HG03439 (cell line): ENCODE measurements at regions not wholly inside any gene's neighbourhood (a gene's known extent, or its start where the extent isn't known, plus 50 kb on each side); places are given as distances from the start of the nearest gene placed in this dataset.

Source experiments
- ATAC-seq: cut with Tn5 transposase; IDR thresholded peaks from one replicate; pipeline ENCODE4 v1.9.1; 2021; ENCODE audit warnings: mild to moderate bottlenecking, moderate library complexity; ENCODE audit not compliant: unreplicated experiment

- no peak for ATAC-seq
These were observed 85.2 kb upstream of the PPARA start for GRCh38 chr22:46064966-46065666.

GRCh38 chr22:46065691-46066454, 84.5 kb upstream of the PPARA start:
- no peak for ATAC-seq

DNA sequence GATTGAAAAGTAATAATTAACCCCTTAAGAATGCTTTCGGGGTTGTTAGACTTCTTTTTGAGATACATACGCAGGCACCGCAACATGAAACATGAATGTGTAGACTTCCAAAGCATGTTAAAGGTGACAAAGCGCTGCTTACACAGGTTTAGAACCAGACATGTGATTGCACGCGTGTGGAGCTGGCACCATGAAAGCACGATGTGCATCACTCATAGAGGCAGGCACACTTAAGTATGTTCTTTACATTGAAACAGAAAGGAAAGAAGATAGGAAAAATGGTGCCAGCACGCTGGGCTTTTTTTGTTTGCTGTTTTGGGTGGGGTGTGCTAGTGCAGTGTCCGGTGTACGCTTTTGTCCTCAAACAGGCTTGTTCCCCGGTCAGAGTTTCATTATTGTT, 83.6 kb upstream of the PPARA start:
- no peak for ATAC-seq

GRCh38 chr22:46067159-46068111, 82.9 kb upstream of the PPARA start:
- ATAC-seq, result no peak

- ATAC-seq, result no peak
These were observed 82.1 kb upstream of the PPARA start for GRCh38 chr22:46068181-46068592.

GRCh38 chr22:46068593-46069491, 81.5 kb upstream of the PPARA start:
- no peak for ATAC-seq

DNA sequence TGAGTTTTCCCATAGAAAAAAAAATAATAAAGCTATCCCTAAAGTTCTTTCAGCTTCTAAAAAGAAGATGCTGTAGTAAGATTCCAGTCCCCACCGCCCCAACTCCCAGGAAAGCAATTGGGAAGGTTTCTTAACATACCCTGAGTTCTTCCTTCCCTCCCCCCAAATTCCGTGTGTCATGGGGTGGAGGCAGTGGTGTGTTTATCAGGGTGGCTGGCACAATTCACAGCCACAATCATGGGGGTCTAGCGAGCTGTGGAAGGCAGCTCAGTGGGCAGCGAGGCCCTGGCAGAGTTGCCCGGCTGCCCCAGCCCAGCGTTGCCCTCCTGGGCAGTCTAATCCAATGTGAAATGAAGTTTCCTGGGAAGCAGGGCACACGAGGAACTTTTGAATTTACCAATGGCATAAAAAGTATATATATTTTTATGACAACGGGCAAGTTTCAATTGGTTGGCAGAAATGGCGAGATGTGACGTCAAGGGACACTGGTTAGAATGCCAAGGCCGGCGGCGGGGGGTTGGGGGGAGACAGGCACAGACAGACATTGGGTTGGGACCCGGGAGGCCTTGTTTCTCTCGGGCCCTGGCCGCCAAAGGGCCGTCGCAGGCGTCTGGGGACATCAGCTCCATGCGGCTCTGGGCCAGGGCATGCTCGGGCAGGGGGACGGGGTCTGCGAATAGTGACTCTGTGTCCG, 80.7 kb upstream of the PPARA start:
- no peak for ATAC-seq

DNA sequence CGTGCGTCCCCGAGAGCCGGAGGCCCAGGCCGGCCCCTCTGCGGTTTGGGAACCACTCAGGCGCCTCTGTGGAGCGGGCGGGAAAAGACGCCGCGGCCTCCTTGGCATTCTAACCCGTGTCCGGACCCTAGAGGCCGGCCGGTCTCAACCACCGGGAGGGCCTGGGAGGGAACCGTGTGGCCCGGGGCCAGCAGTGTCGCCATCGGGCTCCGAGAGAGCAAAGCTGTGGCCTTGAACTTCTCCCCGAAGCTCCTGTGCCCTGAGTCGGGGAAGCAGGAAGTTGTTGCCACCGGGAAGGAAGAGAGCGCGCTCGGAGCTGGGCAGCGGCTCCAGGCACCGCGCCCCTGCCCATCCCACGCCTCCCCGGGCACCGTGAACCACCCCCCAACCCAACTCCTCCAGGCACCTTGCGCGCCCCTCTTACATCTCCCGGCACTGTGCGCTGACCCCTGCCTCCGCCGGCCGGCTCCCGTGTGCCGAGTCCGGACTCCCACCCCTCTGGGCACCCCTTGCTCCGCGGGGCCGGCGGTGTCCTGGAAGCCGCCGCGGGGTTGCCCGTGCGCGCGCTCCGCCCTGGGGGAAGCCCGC, 80.0 kb upstream of the PPARA start:
- ATAC-seq, result no peak

DNA sequence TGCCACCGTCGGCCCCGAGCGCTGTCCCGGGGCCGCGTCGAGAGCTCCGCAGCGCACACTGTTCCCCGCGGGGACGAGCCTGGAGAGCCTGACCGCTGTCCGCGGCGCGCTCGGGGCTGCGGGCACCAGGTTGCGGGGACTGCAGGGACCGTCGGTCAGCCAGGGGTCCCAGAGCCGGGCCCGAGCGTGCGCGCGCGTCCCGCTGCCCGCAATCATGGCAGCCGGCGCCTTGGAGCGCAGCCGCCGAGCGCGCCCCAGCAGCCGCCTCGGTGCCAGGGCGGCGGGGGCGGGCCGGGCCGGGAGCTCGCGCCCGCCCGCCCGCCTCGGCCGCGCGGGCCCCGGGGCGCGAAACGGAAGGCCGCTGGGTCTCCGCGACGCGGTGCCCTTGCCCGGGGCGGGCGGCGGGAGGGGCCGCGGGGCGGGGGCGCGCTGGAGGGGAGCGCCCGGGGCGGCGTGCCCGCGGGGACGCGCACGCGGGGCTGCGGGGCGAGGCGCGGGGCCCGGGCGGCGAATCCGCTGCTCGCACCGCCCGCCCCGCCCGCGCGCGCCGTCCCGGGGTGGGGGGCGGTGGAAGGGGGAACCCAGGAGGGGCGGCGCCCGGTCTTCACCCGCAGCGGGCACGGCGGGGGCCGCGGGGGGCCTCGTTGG, 79.4 kb upstream of the PPARA start:
- ATAC-seq, result peak; percentile 31

DNA sequence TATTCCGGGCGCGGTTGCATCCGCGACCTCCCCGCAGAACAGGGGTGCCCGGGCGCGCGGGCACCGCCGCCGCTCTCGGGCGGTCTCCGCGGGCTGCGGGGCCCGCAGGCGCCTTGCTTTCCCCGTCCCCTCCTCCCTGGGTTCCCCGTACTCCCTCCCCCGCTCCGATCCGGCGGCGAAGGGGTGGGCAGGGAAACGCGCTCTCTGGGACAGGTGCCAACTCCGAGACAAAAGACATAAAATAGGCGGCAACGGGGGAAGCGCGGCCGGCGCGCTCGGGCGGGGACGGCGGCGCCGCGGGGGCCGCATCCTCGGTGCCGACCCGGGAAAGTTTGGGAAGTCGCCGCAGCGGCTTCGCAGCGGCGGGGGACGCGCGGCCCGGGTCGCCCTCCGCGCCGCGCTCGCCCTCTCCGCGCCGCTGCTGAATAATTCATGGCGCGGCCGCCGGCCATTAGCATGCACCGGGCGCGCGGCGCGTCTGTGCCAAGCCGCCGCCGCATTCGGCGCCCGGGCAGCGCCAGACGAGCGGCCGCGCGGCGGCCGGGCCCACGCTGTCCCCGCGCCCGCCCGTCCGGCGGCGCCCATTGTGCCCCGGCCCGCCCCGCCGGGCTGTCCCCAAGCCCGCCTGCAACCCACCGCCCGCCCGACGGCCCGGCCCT, 78.7 kb upstream of the PPARA start:
- ATAC-seq, result peak; percentile 15

DNA sequence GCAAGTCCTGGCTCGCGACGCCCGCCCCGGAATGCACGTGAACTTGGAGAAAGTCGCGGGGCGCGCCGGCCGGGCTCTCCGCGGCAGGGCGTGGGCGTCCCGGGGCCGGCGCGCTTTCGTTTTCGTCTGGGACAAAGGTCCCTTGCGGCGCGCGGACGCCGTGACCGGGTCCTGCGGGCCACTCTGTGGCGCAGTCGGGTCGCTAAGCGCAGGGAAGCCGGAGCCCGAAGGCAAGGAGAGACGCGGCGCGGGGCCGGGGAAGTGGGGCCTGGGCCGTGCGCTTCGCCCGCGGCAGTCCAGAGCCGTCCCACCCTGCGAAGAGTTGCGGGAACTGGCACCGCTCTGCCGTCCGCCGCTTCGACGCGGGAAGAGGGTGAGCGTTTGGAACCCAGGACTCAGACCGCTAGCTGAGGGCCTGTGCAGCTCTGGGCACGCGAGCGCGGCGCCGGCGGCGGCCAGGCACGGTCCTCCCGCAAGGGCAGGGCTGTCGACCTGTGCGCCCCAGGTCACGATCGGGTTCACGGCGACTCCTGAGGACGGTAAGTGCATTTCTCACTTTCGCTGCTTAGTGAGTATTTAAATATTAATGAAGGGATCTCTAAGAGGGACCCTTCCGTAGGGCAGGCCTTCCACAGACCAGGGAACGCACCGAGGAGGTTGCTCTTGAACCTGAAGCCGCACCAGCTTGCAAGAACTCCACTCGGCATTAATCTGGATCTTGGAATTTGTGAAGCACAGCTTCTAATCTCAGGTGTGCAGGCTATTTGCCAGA, 78.0 kb upstream of the PPARA start:
- peak; percentile 24 for ATAC-seq

- no peak for ATAC-seq
These were observed 77.2 kb upstream of the PPARA start for GRCh38 chr22:46072981-46073682.

- ATAC-seq, result no peak
These were observed 76.4 kb upstream of the PPARA start for GRCh38 chr22:46073683-46074504.

DNA sequence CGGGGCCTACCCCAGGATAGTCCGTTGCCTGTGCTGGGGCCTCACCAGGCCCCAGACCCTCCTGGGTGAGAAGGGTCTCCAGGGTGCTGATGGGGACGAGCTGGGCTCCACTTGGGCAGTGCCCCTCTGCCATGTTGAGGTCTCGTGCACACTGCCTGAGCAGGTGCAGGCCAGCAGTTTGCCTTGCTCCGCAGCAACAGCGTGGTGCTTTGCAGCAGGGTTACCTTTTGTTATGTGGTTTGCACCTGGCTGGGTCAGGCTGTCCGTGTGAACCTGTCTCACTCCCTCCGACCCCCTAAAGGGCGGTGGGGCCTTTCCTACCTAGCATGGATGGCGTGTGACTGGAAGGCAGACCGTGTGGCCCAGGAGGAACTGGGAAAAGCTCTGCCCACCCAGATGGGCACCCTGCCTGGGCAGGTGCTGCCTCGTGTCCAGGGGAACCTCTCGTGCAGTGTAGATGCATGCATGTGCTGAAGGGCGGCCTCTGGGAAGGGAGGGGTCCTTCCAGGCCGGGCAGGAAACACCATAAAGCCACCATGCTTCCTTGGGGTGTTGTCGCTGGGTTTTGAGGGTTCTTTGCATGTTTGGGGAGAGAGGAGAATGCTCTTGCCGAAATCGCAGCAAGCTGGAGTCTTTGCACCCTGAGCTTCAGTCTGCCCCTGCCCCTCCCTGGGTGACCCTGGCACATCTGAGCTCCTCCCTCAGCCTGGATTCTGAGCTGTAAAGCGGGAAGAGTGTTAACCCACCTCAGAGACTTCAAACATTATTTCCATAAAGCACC, 75.4 kb upstream of the PPARA start:
- no peak for ATAC-seq

GRCh38 chr22:46075764-46076531, 74.4 kb upstream of the PPARA start:
- ATAC-seq, result no peak
